HG02884 (cell line): ENCODE measurements at regions not wholly inside any gene's neighbourhood (a gene's known extent, or its start where the extent isn't known, plus 50 kb on each side); places are given as distances from the start of the nearest gene placed in this dataset.

ENCODE experiments used
- ATAC-seq: cut with Tn5 transposase; IDR thresholded peaks from one replicate; pipeline ENCODE4 v1.9.1; 2021; ENCODE audit warnings: mild to moderate bottlenecking, moderate library complexity; ENCODE audit not compliant: unreplicated experiment

DNA sequence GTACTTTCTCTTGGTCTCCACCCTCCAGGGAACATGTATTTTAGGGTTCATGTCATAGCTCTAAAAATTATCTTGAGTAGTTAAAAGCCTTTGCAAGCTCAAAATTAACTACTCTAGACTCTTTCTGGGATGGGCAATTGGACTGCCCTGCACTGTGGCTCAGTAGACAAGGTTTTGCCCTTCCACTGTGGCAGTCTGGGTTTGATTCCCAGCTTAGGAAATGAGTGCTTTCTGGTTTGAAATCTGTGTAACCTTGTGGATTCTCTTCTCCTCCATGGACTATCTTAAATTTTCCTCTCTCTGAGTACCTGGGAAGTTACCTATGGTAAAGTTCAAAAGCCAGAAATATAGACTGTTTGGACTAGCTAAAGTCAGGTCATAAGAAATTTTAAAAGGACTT, 94.6 kb upstream of the UST start:
- no peak for ATAC-seq

DNA sequence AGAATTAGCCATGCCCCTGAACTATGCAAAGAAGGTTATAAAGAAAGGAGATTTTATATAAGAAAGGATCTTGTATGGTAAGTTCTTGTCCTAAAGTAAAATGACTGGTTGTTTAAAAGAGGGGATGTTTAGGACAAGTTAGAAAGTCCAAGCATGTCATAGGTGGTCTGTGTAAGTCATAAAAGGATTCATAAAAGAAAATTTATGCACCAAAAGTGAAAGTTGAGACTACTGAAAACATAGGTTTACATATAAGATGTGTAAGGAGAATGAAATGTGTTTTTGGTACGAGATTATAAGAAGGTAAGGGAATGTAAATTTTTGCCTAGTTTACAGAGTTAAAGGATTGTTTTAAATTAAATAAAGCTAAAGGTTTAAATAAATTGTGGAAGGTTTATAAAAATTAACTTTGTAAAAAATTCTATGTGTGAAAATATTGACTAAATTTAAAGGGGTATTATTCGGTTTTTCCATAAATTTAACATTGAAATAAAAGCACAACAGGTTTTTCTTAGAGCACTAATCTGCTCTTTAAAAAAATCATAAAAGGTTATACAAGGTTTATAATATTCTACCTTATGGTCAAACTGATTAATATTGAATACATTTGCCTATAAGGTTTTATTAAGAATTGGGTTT, 93.6 kb upstream of the UST start:
- no peak for ATAC-seq

DNA sequence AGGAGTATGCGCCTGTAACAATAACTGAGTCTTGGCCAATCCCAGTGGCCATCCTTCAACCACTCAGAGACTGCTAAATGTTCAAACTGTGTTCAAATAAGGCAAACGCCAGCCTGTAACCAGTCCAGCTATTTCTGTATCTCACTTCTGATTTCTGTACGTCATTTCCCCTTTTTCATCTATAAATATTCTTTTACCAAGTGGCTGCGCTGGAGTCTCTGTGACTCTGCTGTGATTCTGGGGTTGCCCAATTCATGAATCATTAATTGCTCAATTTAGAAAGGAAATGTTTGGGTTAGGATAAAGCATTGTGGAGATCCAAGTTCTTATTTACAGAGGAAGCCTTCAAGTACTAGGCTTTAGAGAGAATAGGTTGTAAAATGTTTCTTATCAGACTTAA, 89.8 kb upstream of the UST start:
- ATAC-seq = no peak

DNA sequence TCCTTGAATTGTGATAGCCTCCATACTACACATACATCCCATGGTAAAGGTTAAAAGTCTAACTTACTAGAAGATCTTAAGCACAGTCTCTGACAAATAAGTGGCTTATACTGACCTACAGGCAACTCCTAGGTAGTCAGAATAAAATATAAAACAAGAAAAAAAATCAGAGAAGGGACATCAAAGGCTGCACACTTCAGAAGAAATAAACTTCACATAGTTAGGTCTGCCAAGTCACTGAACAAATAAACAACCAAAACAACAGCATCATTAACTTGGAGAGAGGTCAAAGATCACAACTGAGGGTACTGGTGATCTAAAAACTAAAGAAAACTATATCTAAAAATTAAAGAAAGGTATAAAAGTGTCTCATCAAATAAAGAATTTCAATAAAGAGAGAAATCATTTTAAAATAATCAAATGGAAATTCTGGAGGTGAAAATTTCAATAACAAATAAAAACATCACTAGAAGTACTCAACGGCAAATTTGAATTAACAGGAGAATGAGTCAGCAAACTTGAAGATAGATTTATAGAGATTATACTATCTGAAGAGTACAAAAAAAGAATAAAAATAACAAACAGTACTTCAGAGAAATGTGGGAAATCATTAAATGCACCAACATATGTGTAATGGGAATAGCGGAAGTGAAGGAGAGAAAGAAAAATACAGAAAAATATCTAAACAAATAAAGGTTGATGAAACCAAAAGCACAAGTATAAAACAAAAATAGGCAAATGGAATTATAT, 88.0 kb upstream of the UST start:
- ATAC-seq = no peak

DNA sequence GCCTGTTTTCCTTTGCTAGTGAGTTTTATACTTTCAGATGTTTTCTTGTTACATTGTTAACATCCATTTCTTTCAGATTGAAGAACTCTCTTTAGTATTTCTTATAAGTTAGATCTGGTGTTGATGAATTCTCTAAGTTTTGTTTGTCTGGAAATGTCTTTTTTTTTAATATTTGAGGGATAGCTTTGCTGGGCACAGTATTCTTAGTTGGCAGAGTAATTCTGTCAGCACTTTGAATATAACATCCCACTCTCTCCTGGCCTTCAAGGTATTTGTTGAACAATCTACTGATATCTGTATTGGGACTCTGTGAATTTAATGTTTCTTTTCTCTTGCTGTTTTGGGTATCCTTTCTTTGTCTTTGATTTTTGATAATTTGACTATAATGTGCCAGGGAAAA, 79.4 kb upstream of the UST start:
- ATAC-seq = no peak

DNA sequence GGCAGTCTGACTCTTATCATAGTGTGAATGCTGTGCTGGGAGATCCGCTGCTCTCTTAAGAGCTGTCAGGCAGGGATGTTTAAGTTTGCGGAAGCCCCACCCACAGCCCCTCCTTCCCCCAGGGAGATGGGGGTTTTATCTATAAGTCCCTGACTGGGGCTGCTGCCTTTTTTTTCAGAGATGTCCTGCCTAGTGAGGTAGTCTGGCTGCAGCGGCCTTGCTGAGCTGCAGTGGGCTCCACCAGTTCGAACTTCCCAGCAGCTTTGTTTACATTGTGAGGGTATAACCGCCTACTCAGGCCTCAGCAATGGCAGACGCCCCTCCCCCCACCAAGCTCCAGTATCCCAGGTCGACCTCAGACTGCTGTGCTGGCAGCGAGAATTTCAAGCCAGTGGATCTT, 75.7 kb upstream of the UST start:
- ATAC-seq = no peak

DNA sequence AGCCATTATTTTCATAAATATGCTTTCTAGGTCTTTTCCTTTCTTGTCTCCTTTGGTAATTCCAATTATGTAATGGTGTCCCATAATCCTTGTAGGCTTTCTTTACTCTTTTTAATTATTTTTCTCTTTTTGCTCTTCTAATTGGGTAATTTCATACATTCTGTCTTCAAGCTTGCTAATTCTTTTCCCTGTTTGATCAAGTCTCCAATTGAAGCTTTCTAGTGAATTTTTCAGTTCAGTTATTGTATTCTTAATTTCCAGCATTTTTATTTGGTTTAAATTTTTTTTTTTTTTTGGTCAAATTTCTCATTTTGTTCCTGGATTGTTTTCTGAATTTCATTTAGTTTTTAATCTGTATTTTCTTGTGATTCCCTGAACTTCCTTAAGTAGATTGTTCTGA, 74.9 kb upstream of the UST start:
- no peak for ATAC-seq

DNA sequence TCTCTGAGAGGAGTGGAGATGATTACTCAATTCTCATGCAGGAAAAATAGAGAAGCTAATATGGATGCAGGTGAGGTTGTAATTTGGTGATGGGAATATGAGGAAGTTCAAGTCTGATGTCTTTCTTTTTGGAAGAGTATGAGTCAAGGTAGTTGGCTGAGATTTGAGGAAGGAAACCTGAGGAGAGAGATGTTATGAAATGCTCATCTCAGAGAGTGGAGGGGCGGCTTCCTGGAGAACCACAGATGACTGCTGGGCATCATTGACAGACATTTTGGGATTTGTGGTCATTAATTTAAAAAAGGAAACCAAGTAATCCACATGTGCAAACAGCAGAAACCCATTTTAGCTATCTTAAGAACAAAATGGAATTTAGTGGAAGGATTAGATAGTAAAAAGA, 72.5 kb upstream of the UST start:
- no peak for ATAC-seq

DNA sequence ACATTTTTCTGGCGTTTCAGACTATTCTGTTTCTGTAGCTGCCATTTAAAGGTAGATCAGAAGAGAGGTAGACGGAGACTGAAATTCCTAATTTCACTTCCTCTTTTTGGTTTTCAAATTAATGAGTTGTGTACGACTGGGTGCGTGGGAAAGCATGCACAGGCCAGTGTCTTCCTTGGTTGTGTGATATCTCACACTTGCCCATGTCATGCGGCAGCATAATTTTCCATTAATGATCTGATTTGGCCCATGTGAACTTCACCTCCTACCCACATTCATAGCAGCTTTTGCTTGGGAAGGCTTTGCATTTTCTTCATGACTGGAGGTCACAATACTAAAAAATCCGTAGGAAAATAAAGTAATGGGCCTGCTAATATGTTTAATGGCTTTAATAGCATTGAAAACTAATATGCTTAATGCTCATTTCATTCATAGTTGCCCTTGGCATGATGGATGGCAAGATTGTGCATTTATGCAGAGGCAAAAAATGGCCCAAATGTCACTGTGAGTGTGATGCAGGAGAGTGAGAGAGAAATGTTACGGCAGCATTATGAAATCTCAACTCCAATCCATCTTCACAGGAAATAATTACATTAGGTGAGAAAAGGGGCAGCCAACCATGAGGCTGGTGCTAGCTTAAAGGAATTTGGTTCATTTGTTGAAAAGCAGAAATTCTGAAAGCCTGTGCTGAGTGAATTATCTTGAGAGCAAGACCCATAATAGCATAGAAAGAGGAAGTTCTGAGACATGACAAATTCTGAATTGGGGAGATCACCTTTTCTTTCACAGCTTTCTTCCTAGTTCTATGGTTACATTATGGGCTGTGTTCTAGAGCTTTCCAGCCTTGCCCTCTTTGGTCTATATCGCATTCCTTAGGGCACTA, 69.0 kb upstream of the UST start:
- peak; percentile 81 for ATAC-seq

DNA sequence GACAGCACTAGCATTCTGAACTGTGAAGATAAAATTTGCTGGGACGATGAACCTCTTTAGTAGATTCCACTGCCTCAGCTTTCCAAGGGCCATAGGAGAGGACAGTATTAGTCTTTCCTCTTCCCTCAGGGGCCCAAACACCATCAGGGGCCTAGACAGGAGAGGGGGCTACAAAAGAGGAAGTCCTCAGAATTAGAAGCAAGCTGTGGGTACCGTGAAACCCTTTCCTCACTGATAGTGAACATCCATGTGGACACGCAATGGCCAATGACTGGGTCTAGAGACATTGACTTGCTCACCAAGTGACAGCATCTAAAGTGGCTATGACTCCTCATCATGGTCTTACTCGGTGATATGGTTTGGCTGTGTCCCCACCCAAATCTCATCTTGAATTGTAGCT, 68.1 kb upstream of the UST start:
- ATAC-seq = no peak

DNA sequence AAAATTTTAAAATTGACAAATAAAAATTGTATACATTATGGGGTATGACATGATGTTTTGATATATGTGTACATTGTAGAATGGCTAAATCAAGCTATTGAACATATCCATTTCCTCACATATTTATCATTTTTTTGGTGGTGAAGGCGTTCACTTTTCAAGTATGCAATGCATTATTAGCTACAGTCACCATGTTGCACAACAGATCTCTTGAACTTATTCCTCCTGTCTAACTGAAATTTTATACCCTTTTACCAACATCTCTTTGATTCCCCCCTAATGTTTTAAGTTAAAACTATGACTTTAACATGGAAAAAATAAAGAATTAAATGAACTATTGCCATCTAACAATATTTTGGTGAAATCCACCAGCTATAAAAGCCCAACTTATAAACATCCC, 65.2 kb upstream of the UST start:
- ATAC-seq = no peak

DNA sequence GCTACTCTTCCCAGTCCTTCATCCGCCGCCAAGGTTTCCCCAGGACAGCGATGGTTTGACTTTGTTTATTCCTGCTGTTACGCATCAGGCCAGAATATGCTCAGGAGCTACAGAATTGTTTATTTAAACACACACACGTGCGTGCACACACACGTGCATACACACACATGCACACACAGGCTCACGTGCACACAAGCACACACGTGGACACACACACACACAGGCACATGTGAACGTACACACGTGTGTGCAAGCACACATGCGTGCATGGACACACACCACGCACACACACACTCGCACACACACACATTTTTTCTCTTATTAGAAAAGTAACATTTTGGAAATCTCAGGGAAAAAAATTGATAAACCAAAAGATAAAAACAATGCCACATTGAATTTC, 64.6 kb upstream of the UST start:
- ATAC-seq = no peak

DNA sequence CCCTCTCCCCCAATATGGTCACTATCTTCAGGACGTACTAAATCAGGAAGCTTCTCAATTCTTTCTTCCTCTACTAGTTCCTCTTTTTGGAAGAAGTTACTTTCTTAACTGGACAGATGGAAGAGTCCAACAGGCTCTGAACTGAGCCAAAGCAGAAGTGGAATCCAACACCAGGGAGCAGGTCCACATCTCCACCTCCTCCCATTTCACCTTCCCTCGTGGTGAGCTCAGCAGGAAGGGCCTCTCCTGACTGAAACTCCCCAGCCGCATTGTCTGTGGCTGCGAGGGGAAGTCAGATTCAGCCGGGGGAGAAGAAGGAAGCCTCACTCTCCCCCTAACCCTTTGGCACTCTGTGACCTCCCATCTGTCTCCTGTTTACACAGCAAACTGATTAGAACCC, 63.8 kb upstream of the UST start:
- ATAC-seq = no peak

DNA sequence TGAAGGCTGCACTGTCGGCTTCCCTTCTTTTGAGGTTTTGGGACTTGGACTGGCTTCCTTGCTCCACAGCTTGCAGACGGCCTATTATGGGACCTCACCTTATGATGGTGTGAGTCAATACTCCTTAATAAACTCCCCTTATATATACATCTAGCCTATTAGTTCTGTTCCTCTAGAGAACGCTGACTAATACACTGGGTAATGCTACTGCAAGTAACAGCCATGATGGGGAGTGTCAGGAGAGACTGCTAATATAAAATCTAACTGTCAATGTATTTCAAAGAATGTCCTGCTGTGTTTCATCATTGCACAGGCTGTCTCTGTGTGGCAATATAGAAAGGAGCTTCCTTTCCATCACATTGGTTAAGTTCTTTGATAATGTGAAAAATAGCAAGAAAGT, 57.7 kb upstream of the UST start:
- no peak for ATAC-seq

DNA sequence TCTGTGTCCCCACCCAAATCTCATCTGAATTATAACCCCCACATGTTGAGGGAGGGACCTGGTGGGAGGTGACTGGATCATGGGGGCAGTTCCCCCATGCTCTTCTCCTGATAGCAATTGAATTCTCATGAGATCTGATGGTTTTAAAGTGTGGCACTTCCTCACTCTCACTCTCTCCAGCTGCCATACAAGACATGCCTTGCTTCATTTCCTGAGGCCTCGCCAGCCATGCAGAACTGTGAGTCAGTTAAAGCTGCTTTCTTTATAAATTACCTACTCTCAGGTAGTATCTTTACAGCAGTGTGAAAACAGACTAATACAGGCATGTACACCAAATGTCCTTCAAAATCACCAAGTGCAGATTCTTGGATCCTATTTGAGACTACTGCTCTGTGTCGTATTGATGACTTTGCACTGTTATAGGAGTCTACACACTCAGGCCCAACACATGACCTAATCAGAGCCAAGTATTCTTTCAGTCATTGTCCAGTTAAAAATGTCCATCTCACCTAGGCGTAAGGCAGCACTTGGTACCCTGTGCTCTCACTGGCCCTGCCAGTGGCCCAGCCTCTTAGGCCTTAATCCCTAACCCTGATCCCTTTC, 52.8 kb upstream of the UST start:
- peak; percentile 77 for ATAC-seq
